ENCODE measurements at regions not wholly inside any gene's neighbourhood (a gene's known extent, or its start where the extent isn't known, plus 50 kb on each side); places are given as distances from the start of the nearest gene placed in this dataset.
A peak's percentile ranks its signal among the peaks of the same experiment; 100 is the strongest.

DNA sequence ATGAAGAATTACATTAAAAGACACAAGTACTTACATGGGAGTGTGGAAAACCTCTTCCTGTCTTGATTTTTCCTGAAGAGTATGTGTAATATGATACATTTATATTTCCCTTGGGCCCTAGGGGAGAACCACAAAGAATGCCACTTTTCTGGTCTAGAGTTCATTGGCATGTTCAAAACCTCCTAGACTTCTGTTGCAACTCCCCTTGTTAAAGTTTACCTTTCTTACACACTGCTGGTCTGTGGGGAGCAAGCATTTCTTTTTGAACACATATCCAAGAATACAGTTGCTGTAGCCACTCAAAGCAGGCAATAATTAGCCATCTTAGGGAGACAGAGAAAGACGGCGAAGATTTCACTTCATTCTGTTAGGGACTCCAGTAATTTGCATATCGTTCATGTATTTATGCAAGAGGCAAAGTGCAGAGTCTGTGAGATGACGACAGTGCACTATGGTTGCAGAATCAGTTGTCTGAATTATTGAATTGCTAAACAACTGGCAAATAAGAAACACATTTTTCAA, 103.5 kb downstream of the NOL4 start:
- Histone ChIP-seq H3K4me3 (ENCODE audit: low read depth, low read length) (no peak overlapping the region), H3K4me1 (ENCODE audit: control insufficient read depth, insufficient read depth, low read length) (peaks cover 17% of the 10 kb centered on the region), H3K36me3 (ENCODE audit: control insufficient read depth in 2 of 2, insufficient read depth in 1 of 2, low read length in 2 of 2) (no peaks in the 10 kb centered on the region), H3K9me3 (ENCODE audit: control insufficient read depth, insufficient read depth, low read depth, low read length) (no peaks in the 10 kb centered on the region), H3K27ac (ENCODE audit: extremely low read depth, low read depth, low read length) (peak overlapping the region; percentile 59)
- POLR2A ChIA-PET, result no interaction called here
- CTCF ChIA-PET, result interaction anchor here (0.8 to 2.9 kb wide), 5 partner anchors 39 to 282 kb away, joined by 3 to 127 read pairs (median 5); no protein-coding TSS in a partner anchor
- TF ChIP-seq ZNF2 (tag by site-specific recombination; IDR thresholded peaks at IDR 0.05) (no peak), ZNF223 (tag by site-specific recombination; IDR thresholded peaks at IDR 0.05) (no peak), ZSCAN30 (tag by site-specific recombination; IDR thresholded peaks at IDR 0.05) (peak; percentile 22; the same call in 1 of the 2 replicates), KLF10 (tag by site-specific recombination; IDR thresholded peaks at IDR 0.05) (no peak), ZNF488 (tag by site-specific recombination; IDR thresholded peaks at IDR 0.05) (no peak), ZBTB6 (tag by site-specific recombination; IDR thresholded peaks at IDR 0.05) (no peak), GLI2 (tag by site-specific recombination; IDR thresholded peaks at IDR 0.05; ENCODE audit: borderline replicate concordance, low read depth) (no peak), ZNF335 (tag by site-specific recombination; conservative IDR thresholded peaks at IDR 0.05) (peak; percentile 53), ZSCAN16 (tag by site-specific recombination; IDR thresholded peaks at IDR 0.05) (no peak), ZNF530 (tag by site-specific recombination; IDR thresholded peaks at IDR 0.05; ENCODE audit: low read depth) (no peak), ZBTB20 (tag by site-specific recombination; IDR thresholded peaks at IDR 0.05) (no peak), ZNF560 (tag by site-specific recombination; IDR thresholded peaks at IDR 0.05; ENCODE audit: borderline replicate concordance) (no peak), ZBTB21 (tag by site-specific recombination; IDR thresholded peaks at IDR 0.05) (no peak), SP7 (tag by site-specific recombination; IDR thresholded peaks at IDR 0.05) (peak; percentile 35; the same call in 1 of the 2 replicates), ZNF398 (tag by site-specific recombination; IDR thresholded peaks at IDR 0.05) (peak; percentile 37), HOXD13 (CRISPR knock-in tag; IDR thresholded peaks at IDR 0.05; ENCODE audit: borderline replicate concordance) (no peak), ZNF621 (tag by site-specific recombination; IDR thresholded peaks at IDR 0.05) (no peak), WT1 (tag by site-specific recombination; IDR thresholded peaks at IDR 0.05) (peak; percentile 88), ZNF10 (tag by site-specific recombination; IDR thresholded peaks at IDR 0.05) (no peak), ZNF37A (tag by site-specific recombination; IDR thresholded peaks at IDR 0.05) (no peak), ZNF600 (tag by site-specific recombination; IDR thresholded peaks at IDR 0.05) (no peak), MZF1 (tag by site-specific recombination; IDR thresholded peaks at IDR 0.05; ENCODE audit: borderline replicate concordance) (peak; percentile 82; the same call in 1 of the 2 replicates), SCRT2 (tag by site-specific recombination; IDR thresholded peaks at IDR 0.05) (no peak), ZNF76 (tag by site-specific recombination; IDR thresholded peaks at IDR 0.05; ENCODE audit: borderline replicate concordance, low read depth) (no peak), ZNF121 (tag by site-specific recombination; IDR thresholded peaks at IDR 0.05) (no peak)
- TF ChIP-seq, protein P1, sequence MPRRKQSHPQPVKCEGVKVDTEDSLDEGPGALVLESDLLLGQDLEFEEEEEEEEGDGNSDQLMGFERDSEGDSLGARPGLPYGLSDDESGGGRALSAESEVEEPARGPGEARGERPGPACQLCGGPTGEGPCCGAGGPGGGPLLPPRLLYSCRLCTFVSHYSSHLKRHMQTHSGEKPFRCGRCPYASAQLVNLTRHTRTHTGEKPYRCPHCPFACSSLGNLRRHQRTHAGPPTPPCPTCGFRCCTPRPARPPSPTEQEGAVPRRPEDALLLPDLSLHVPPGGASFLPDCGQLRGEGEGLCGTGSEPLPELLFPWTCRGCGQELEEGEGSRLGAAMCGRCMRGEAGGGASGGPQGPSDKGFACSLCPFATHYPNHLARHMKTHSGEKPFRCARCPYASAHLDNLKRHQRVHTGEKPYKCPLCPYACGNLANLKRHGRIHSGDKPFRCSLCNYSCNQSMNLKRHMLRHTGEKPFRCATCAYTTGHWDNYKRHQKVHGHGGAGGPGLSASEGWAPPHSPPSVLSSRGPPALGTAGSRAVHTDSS (tag by site-specific recombination; IDR thresholded peaks at IDR 0.05), result 0 out of 2 replicates have a peak, but pooled peaks have one; percentile 18
- TF ChIP-seq, protein P2, sequence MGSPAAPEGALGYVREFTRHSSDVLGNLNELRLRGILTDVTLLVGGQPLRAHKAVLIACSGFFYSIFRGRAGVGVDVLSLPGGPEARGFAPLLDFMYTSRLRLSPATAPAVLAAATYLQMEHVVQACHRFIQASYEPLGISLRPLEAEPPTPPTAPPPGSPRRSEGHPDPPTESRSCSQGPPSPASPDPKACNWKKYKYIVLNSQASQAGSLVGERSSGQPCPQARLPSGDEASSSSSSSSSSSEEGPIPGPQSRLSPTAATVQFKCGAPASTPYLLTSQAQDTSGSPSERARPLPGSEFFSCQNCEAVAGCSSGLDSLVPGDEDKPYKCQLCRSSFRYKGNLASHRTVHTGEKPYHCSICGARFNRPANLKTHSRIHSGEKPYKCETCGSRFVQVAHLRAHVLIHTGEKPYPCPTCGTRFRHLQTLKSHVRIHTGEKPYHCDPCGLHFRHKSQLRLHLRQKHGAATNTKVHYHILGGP (tag by site-specific recombination; IDR thresholded peaks at IDR 0.05), result peak; percentile 98
- TF ChIP-seq, protein P3, sequence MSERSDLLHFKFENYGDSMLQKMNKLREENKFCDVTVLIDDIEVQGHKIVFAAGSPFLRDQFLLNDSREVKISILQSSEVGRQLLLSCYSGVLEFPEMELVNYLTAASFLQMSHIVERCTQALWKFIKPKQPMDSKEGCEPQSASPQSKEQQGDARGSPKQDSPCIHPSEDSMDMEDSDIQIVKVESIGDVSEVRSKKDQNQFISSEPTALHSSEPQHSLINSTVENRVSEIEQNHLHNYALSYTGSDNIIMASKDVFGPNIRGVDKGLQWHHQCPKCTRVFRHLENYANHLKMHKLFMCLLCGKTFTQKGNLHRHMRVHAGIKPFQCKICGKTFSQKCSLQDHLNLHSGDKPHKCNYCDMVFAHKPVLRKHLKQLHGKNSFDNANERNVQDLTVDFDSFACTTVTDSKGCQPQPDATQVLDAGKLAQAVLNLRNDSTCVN (tag by site-specific recombination; optimal IDR thresholded peaks at IDR 0.05), result no peak
- TF ChIP-seq, protein P4, sequence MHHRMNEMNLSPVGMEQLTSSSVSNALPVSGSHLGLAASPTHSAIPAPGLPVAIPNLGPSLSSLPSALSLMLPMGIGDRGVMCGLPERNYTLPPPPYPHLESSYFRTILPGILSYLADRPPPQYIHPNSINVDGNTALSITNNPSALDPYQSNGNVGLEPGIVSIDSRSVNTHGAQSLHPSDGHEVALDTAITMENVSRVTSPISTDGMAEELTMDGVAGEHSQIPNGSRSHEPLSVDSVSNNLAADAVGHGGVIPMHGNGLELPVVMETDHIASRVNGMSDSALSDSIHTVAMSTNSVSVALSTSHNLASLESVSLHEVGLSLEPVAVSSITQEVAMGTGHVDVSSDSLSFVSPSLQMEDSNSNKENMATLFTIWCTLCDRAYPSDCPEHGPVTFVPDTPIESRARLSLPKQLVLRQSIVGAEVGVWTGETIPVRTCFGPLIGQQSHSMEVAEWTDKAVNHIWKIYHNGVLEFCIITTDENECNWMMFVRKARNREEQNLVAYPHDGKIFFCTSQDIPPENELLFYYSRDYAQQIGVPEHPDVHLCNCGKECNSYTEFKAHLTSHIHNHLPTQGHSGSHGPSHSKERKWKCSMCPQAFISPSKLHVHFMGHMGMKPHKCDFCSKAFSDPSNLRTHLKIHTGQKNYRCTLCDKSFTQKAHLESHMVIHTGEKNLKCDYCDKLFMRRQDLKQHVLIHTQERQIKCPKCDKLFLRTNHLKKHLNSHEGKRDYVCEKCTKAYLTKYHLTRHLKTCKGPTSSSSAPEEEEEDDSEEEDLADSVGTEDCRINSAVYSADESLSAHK (tag by site-specific recombination; IDR thresholded peaks at IDR 0.05), result peak; percentile 59

Measured in HEK293 (cell line).